HepG2 (cell line): ENCODE measurements at regions not wholly inside any gene's neighbourhood (a gene's known extent, or its start where the extent isn't known, plus 50 kb on each side); places are given as distances from the start of the nearest gene placed in this dataset.

Source experiments
- ATAC-seq: fragments of 200-7000 bp; cut with Tn5 transposase; 3 replicates; pipeline ENCODE4 v1.9.1; 2020; ENCODE audit warnings: mild to moderate bottlenecking, moderate library complexity
- BruUV-seq: library from RNA; stranded (reverse); fragments of 400-500 nt; replicated peaks from 2 replicates; lab custom pipeline; 2021; lab: Mats Ljungman, UMichigan
- CTCF ChIA-PET: fragments of 300-600 bp; formaldehyde crosslinking; extraction: SDS; loops from one replicate; lab custom pipeline; 2021; ENCODE audit warnings: low total read pairs, inconsistent platforms, low intra/inter-chr PET ratio; lab: Yijun Ruan, JAX
- POLR2A ChIA-PET: fragments of 350-600 bp; sonication (Branson Sonifier 250); formaldehyde crosslinking; loops from one replicate; lab custom pipeline; 2020; ENCODE audit warnings: antibody characterized with exemption, inconsistent platforms; lab: Yijun Ruan, JAX
- DNase-seq: peaks from one replicate; pipeline ENCODE4 v3.0.0-alpha.2; 2015; ENCODE audit warnings: low spot score
- FAIRE-seq: peaks from 3 replicates; lab custom pipeline; 2011; peaks lifted over from hg19 to GRCh38; lab: Jason Lieb, UNC
- H2AFZ ChIP-seq: one replicate; pipeline ENCODE4 v1.6.1; 2011; ENCODE audit warnings: low read length, inconsistent platforms
- H3K27ac ChIP-seq: fragments of 300-600 bp; 3 replicates; pipeline ENCODE4 v1.8.0; 2011; ENCODE audit warnings: mixed run types, mild to moderate bottlenecking, mixed read lengths, low read length, inconsistent platforms; ENCODE audit not compliant: insufficient read depth; ENCODE audit errors: extremely low read length
- H3K27me3 ChIP-seq, 2 experiments: fragments of 200-600 bp in 1 of 2; 2 replicates in 1 of 2; 3 replicates in 1 of 2; pipeline versions ENCODE4 v1.6.0 to v1.8.0; 2011; ENCODE audit warnings: low read length in 2 of 2, mild to moderate bottlenecking in 2 of 2, moderate library complexity in 2 of 2, inconsistent platforms in 1 of 2; ENCODE audit not compliant: insufficient read depth in 2 of 2, control insufficient read depth in 1 of 2
- H3K36me3 ChIP-seq, 2 experiments: fragments of 200-600 bp in 1 of 2; replicated peaks in 1 of 2; 2 replicates in 1 of 2; 3 replicates in 1 of 2; pipeline versions ENCODE4 v1.5.1 to v1.8.0; 2011; ENCODE audit warnings: low read length in 2 of 2, inconsistent platforms in 1 of 2; ENCODE audit not compliant: insufficient read depth in 2 of 2, control insufficient read depth in 1 of 2
- H3K4me1 ChIP-seq: 2 replicates; pipeline ENCODE4 v1.5.1; 2012; ENCODE audit warnings: low read length, inconsistent platforms; ENCODE audit not compliant: insufficient read depth
- H3K4me2 ChIP-seq: 2 replicates; pipeline ENCODE4 v1.6.0; 2011; ENCODE audit warnings: low read depth, low read length, inconsistent platforms
- H3K4me3 ChIP-seq, 3 experiments: fragments of 200-600 bp in 1 of 3; sonication (generic), shearing (Covaris generic) in 1 of 3; replicated peaks in 1 of 3; 2 replicates each; pipeline ENCODE4 v1.5.1; 2011 to 2016; ENCODE audit warnings: low read length in 3 of 3, inconsistent platforms in 2 of 3, low read depth in 2 of 3, mild to moderate bottlenecking in 2 of 3, control low read depth in 1 of 3, mixed read lengths in 1 of 3; ENCODE audit not compliant: insufficient read depth in 1 of 3
- H3K79me2 ChIP-seq: one replicate; pipeline ENCODE4 v1.6.1; 2011; ENCODE audit warnings: low read length, inconsistent platforms; ENCODE audit not compliant: insufficient read depth
- H3K9ac ChIP-seq: 2 replicates; pipeline ENCODE4 v1.6.0; 2011; ENCODE audit warnings: mild to moderate bottlenecking, low read depth, low read length, inconsistent platforms; ENCODE audit not compliant: insufficient read depth
- H3K9me3 ChIP-seq: 2 replicates; pipeline ENCODE4 v1.5.1; 2012; ENCODE audit warnings: mild to moderate bottlenecking, low read length
- H4K20me1 ChIP-seq: 2 replicates; pipeline ENCODE4 v1.6.0; 2011; ENCODE audit warnings: inconsistent platforms, mild to moderate bottlenecking, low read length, moderate library complexity; ENCODE audit not compliant: insufficient read depth
- CEBPG ChIP-seq: IDR thresholded peaks from 2 replicates; pipeline ENCODE4 v1.6.1; 2016
- MEIS2 ChIP-seq: sonication (generic); formaldehyde crosslinking; IDR thresholded peaks from 2 replicates; pipeline ENCODE4 v1.9.0; 2021; ENCODE audit warnings: mild to moderate bottlenecking, missing genetic modification reagents
- PHF20 ChIP-seq: sonication (generic); formaldehyde crosslinking; IDR thresholded peaks from 2 replicates; pipeline ENCODE4 v1.5.0; 2020; ENCODE audit warnings: mild to moderate bottlenecking, missing genetic modification reagents
- PRPF4 ChIP-seq: fragments of 200-400 bp; formaldehyde crosslinking; IDR thresholded peaks from 2 replicates; pipeline ENCODE4 v1.6.1; 2016; ENCODE audit warnings: low read length, low read depth; ENCODE audit not compliant: poor library complexity, severe bottlenecking
- TBX2 ChIP-seq: sonication (generic); formaldehyde crosslinking; IDR thresholded peaks from 2 replicates; pipeline ENCODE4 v1.5.0; 2020; ENCODE audit warnings: missing genetic modification reagents, mild to moderate bottlenecking, borderline replicate concordance
- ZFYVE20 ChIP-seq: sonication (generic); formaldehyde crosslinking; IDR thresholded peaks from 2 replicates; pipeline ENCODE4 v1.8.0; 2023; ENCODE audit warnings: low read depth, mild to moderate bottlenecking, moderate library complexity, missing genetic modification reagents, borderline replicate concordance
- ZNF251 ChIP-seq: sonication (generic); formaldehyde crosslinking; IDR thresholded peaks from 2 replicates; pipeline ENCODE4 v1.9.0; 2021; ENCODE audit warnings: mild to moderate bottlenecking, missing genetic modification reagents
- ZNF589 ChIP-seq: sonication (generic); formaldehyde crosslinking; conservative IDR thresholded peaks from 2 replicates; pipeline ENCODE4 v1.8.0; 2022; ENCODE audit warnings: mild to moderate bottlenecking, moderate library complexity, missing genetic modification reagents
- WGBS: methylation state at CpG from one replicate; pipeline ENCODE4 v1.1.6; 2017; ENCODE audit warnings: low lambda C conversion rate; 5-methylcytosine and 5-hydroxymethylcytosine counted together
- in situ Hi-C: cut with HindIII; loops from 2 replicates; pipeline ENCODE4 v1.10.0; 2017; ENCODE audit warnings: low pct_unique_long_range_greater_than_20kb; ENCODE audit not compliant: extremely low pct_ligation_motif_present
- intact Hi-C: fragments of 100-400 bp; cut with micrococcal nuclease; formaldehyde crosslinking; loops from one replicate; pipeline ENCODE4 v1.10.0; 2022; ENCODE audit not compliant: unreplicated experiment
- TF ChIP-seq, protein P1 (sequence below): sonication (generic); formaldehyde crosslinking; IDR thresholded peaks from 2 replicates; pipeline ENCODE4 v1.9.0; 2021; ENCODE audit warnings: missing genetic modification reagents, borderline replicate concordance
- TF ChIP-seq, protein P2 (sequence below): conservative IDR thresholded peaks from 2 replicates; pipeline ENCODE4 v1.6.1; 2018; ENCODE audit warnings: missing genetic modification reagents
- TF ChIP-seq, protein P3 (sequence below): sonication (generic); formaldehyde crosslinking; IDR thresholded peaks from 2 replicates; pipeline ENCODE4 v1.4.0; 2020; ENCODE audit warnings: missing genetic modification reagents, borderline replicate concordance
- TF ChIP-seq, protein P4 (sequence below): sonication (generic); formaldehyde crosslinking; IDR thresholded peaks from 2 replicates; pipeline ENCODE4 v1.5.1; 2020; ENCODE audit warnings: missing genetic modification reagents, mild to moderate bottlenecking, borderline replicate concordance
- TF ChIP-seq, protein P5 (sequence below): sonication (generic); formaldehyde crosslinking; IDR thresholded peaks from 2 replicates; pipeline ENCODE4 v1.8.0; 2022; ENCODE audit warnings: missing genetic modification reagents, mild to moderate bottlenecking, moderate library complexity, borderline replicate concordance
- TF ChIP-seq, protein P6 (sequence below): IDR thresholded peaks from 2 replicates; pipeline ENCODE4 v1.6.1; 2016

DNA sequence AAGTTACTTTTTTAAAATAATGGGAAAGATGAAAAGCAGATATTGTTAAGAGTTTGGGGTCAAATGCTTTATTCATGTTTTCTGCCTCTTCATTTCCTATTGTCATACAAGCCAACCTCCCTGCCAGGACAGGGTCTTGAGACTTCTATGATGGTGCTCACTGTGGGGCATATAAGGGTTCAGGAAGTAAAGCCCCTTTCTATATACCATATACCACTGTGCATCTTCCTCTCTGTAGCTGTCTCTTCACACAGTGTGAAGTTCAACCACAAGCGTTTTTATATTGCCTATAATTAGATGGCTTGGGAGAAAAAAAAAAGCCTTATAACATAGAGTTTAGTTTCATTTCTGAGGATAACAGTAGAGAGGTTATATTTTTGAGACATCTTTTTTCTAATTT, 389.8 kb upstream of the SORCS1 start:
- intact Hi-C loops, result no loop called here
- WGBS, result 0% methylated on average over 1 of the region's 1 CpG
- no peak for FAIRE-seq
- TF ChIP-seq ZNF589 (CRISPR knock-in tag) (no peak), ZFYVE20 (CRISPR knock-in tag) (no peak), TBX2 (CRISPR knock-in tag) (no peak), PHF20 (CRISPR knock-in tag) (no peak), CEBPG (no peak), MEIS2 (CRISPR knock-in tag) (no peak), PRPF4 (no peak), ZNF251 (CRISPR knock-in tag) (no peak)
- TF ChIP-seq, protein P1, sequence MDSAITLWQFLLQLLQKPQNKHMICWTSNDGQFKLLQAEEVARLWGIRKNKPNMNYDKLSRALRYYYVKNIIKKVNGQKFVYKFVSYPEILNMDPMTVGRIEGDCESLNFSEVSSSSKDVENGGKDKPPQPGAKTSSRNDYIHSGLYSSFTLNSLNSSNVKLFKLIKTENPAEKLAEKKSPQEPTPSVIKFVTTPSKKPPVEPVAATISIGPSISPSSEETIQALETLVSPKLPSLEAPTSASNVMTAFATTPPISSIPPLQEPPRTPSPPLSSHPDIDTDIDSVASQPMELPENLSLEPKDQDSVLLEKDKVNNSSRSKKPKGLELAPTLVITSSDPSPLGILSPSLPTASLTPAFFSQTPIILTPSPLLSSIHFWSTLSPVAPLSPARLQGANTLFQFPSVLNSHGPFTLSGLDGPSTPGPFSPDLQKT (CRISPR knock-in tag), result no peak
- TF ChIP-seq, protein P2, sequence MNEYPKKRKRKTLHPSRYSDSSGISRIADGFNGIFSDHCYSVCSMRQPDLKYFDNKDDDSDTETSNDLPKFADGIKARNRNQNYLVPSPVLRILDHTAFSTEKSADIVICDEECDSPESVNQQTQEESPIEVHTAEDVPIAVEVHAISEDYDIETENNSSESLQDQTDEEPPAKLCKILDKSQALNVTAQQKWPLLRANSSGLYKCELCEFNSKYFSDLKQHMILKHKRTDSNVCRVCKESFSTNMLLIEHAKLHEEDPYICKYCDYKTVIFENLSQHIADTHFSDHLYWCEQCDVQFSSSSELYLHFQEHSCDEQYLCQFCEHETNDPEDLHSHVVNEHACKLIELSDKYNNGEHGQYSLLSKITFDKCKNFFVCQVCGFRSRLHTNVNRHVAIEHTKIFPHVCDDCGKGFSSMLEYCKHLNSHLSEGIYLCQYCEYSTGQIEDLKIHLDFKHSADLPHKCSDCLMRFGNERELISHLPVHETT (CRISPR knock-in tag), result no peak
- TF ChIP-seq, protein P3, sequence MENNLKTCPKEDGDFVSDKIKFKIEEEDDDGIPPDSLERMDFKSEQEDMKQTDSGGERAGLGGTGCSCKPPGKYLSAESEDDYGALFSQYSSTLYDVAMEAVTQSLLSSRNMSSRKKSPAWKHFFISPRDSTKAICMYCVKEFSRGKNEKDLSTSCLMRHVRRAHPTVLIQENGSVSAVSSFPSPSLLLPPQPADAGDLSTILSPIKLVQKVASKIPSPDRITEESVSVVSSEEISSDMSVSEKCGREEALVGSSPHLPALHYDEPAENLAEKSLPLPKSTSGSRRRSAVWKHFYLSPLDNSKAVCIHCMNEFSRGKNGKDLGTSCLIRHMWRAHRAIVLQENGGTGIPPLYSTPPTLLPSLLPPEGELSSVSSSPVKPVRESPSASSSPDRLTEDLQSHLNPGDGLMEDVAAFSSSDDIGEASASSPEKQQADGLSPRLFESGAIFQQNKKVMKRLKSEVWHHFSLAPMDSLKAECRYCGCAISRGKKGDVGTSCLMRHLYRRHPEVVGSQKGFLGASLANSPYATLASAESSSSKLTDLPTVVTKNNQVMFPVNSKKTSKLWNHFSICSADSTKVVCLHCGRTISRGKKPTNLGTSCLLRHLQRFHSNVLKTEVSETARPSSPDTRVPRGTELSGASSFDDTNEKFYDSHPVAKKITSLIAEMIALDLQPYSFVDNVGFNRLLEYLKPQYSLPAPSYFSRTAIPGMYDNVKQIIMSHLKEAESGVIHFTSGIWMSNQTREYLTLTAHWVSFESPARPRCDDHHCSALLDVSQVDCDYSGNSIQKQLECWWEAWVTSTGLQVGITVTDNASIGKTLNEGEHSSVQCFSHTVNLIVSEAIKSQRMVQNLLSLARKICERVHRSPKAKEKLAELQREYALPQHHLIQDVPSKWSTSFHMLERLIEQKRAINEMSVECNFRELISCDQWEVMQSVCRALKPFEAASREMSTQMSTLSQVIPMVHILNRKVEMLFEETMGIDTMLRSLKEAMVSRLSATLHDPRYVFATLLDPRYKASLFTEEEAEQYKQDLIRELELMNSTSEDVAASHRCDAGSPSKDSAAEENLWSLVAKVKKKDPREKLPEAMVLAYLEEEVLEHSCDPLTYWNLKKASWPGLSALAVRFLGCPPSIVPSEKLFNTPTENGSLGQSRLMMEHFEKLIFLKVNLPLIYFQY, result no peak
- TF ChIP-seq, protein P4, sequence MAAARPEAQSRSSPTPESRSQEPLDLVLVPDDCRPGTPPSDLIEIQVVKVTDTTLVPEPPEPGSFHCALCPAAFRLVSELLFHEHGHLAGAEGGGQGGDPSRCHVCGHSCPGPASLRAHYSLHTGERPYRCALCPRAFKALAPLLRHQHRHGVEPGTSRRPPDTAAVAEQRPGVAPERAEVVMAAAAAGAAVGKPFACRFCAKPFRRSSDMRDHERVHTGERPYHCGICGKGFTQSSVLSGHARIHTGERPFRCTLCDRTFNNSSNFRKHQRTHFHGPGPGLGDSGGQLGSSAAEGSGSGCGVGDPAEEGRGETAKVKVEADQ (CRISPR knock-in tag), result no peak
- TF ChIP-seq, protein P5, sequence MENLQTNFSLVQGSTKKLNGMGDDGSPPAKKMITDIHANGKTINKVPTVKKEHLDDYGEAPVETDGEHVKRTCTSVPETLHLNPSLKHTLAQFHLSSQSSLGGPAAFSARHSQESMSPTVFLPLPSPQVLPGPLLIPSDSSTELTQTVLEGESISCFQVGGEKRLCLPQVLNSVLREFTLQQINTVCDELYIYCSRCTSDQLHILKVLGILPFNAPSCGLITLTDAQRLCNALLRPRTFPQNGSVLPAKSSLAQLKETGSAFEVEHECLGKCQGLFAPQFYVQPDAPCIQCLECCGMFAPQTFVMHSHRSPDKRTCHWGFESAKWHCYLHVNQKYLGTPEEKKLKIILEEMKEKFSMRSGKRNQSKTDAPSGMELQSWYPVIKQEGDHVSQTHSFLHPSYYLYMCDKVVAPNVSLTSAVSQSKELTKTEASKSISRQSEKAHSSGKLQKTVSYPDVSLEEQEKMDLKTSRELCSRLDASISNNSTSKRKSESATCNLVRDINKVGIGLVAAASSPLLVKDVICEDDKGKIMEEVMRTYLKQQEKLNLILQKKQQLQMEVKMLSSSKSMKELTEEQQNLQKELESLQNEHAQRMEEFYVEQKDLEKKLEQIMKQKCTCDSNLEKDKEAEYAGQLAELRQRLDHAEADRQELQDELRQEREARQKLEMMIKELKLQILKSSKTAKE (CRISPR knock-in tag), result no peak
- TF ChIP-seq, protein P6, sequence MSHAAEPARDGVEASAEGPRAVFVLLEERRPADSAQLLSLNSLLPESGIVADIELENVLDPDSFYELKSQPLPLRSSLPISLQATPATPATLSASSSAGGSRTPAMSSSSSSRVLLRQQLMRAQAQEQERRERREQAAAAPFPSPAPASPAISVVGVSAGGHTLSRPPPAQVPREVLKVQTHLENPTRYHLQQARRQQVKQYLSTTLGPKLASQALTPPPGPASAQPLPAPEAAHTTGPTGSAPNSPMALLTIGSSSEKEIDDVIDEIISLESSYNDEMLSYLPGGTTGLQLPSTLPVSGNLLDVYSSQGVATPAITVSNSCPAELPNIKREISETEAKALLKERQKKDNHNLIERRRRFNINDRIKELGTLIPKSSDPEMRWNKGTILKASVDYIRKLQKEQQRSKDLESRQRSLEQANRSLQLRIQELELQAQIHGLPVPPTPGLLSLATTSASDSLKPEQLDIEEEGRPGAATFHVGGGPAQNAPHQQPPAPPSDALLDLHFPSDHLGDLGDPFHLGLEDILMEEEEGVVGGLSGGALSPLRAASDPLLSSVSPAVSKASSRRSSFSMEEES, result no peak

More for the DNA sequence above, 389.8 kb upstream of the SORCS1 start:
- no peaks in the 10 kb centered on the region for H3K79me2 ChIP-seq
- ATAC-seq (no peak), DNase-seq (no peak)
- H3K4me2 ChIP-seq, result no peak overlapping the region
- ChIA-PET POLR2A (no interaction called here), CTCF (no interaction called here)
- in situ Hi-C loops, result no loop called here
- H3K36me3 ChIP-seq, result no peaks in the 10 kb centered on the region
- no peaks in the 10 kb centered on the region for H4K20me1 ChIP-seq
- H3K4me3 ChIP-seq, result no peak overlapping the region
- no peaks in the 10 kb centered on the region for H3K4me1 ChIP-seq
- H3K27me3 ChIP-seq, result no peaks in the 10 kb centered on the region
- no TSS peak for BruUV-seq
- H3K9me3 ChIP-seq, result peaks cover 76% of the 10 kb centered on the region
- no peak overlapping the region for H3K27ac ChIP-seq
- no peak overlapping the region for H3K9ac ChIP-seq
- H2AFZ ChIP-seq, result no peak overlapping the region
